Right ventricle myocardium superior (tissue), 1 donor: ENCODE measurements at regions not wholly inside any gene's neighbourhood (a gene's known extent, or its start where the extent isn't known, plus 50 kb on each side); places are given as distances from the start of the nearest gene placed in this dataset.
"Not testable (repeated sequence)": the region's sequence is repeated elsewhere in the genome, so short reads cannot be mapped to it uniquely, and the experiment has no call there.

Experiments used
- ATAC-seq: fragments of 200-7000 bp; cut with Tn5 transposase; one replicate; pipeline ENCODE4 v1.9.1; 2020; ENCODE audit warnings: mild to moderate bottlenecking; ENCODE audit not compliant: poor library complexity
- DNase-seq: peaks from one replicate; pipeline ENCODE4 v3.0.0-alpha.2; 2020
- intact Hi-C: fragments of 100-400 bp; cut with DNase I; formaldehyde crosslinking; loops from one replicate; pipeline ENCODE4 v1.11.2; 2022
- donor health status: DM: no; HTN: yes; CAD: no; lungs with severe emphysema.

GRCh38 chr3:78046566-78046965 is 1006.7 kb downstream of the ROBO2 start:
- no peak for DNase-seq

GRCh38 chr3:78048698-78049097 is 1008.8 kb downstream of the ROBO2 start:
- ATAC-seq, result no peak
- no peak for DNase-seq
- intact Hi-C loops, result no loop called here

More at GRCh38 chr3:78046566-78046965, 1006.7 kb downstream of the ROBO2 start:
- intact Hi-C loops, result no loop called here
- no peak for ATAC-seq

- DNase-seq, result no peak
- peak; percentile 91 for ATAC-seq
- intact Hi-C loops, result no loop called here
These were observed 1009.6 kb downstream of the ROBO2 start for GRCh38 chr3:78049521-78049920.

GRCh38 chr3:78050276-78051065 is 1010.6 kb downstream of the ROBO2 start:
- intact Hi-C loops, result no loop called here

GRCh38 chr3:78052746-78053145 is 1012.8 kb downstream of the ROBO2 start:
- DNase-seq, result no peak
- intact Hi-C loops, result no loop called here
- no peak for ATAC-seq

More at GRCh38 chr3:78050276-78051065, 1010.6 kb downstream of the ROBO2 start:
- ATAC-seq (peak; percentile 46), DNase-seq (no peak)

GRCh38 chr3:78066287-78066686 is 1026.4 kb downstream of the ROBO2 start:
- intact Hi-C loops, result no loop called here
- ATAC-seq, result no peak
- DNase-seq, result no peak

GRCh38 chr3:78070188-78070587 is 1030.3 kb downstream of the ROBO2 start:
- DNase-seq (no peak), ATAC-seq (no peak)
- intact Hi-C loops, result no loop called here

- DNase-seq, result no peak
- intact Hi-C loops, result no loop called here
- peak; percentile 75 for ATAC-seq
These were observed 1036.5 kb downstream of the ROBO2 start for GRCh38 chr3:78076379-78076778.

- intact Hi-C loops, result no loop called here
- ATAC-seq (no peak), DNase-seq (no peak)
These were observed 1037.3 kb downstream of the ROBO2 start for GRCh38 chr3:78077178-78077577.

- DNase-seq, result no peak
- ATAC-seq, result no peak
- intact Hi-C loops, result no loop called here
These were observed 1037.9 kb downstream of the ROBO2 start for GRCh38 chr3:78077842-78078241.

- ATAC-seq (no peak), DNase-seq (no peak)
- intact Hi-C loops, result no loop called here
These were observed 1039.6 kb downstream of the ROBO2 start for GRCh38 chr3:78079514-78079913.

GRCh38 chr3:78086150-78086549 is 1046.3 kb downstream of the ROBO2 start:
- no peak for ATAC-seq
- intact Hi-C loops, result no loop called here
- no peak for DNase-seq

GRCh38 chr3:78087134-78087533 is 1047.2 kb downstream of the ROBO2 start:
- ATAC-seq, result no peak
- intact Hi-C loops, result no loop called here
- no peak for DNase-seq

- ATAC-seq (no peak), DNase-seq (no peak)
- intact Hi-C loops, result no loop called here
These were observed 1048.1 kb downstream of the ROBO2 start for GRCh38 chr3:78088006-78088405.

GRCh38 chr3:78090382-78090781 is 1050.5 kb downstream of the ROBO2 start:
- ATAC-seq (peak; percentile 12), DNase-seq (no peak)
- intact Hi-C loops, result no loop called here

GRCh38 chr3:78091478-78092119 is 1051.7 kb downstream of the ROBO2 start:
- intact Hi-C loops, result no loop called here
- peak; percentile 95 for ATAC-seq
- no peak for DNase-seq

- intact Hi-C loops, DNase-seq: not testable (repeated sequence)
- peak; percentile 75 for ATAC-seq
These were observed 1052.7 kb downstream of the ROBO2 start for GRCh38 chr3:78092574-78092973.

- no peak for DNase-seq
- intact Hi-C loops, result no loop called here
- no peak for ATAC-seq
These were observed 1056.8 kb downstream of the ROBO2 start for GRCh38 chr3:78096488-78097255.

GRCh38 chr3:78098367-78098766 is 1058.5 kb downstream of the ROBO2 start:
- intact Hi-C loops, result no loop called here
- no peak for DNase-seq
- no peak for ATAC-seq

- peak; percentile 61 for ATAC-seq
- intact Hi-C loops, result no loop called here
- no peak for DNase-seq
These were observed 1061.5 kb downstream of the ROBO2 start for GRCh38 chr3:78101384-78101783.
